GM18907 (cell line): ENCODE measurements at regions not wholly inside any gene's neighbourhood (a gene's known extent, or its start where the extent isn't known, plus 50 kb on each side); places are given as distances from the start of the nearest gene placed in this dataset.

Experiments used
- ATAC-seq: cut with Tn5 transposase; IDR thresholded peaks from one replicate; pipeline ENCODE4 v1.9.1; 2021; ENCODE audit warnings: mild to moderate bottlenecking, moderate library complexity; ENCODE audit not compliant: unreplicated experiment

GRCh38 chr5:51748647-51749046, 365.4 kb downstream of the ISL1 start:
- no peak for ATAC-seq
